ENCODE measurements at regions not wholly inside any gene's neighbourhood (a gene's known extent, or its start where the extent isn't known, plus 50 kb on each side); places are given as distances from the start of the nearest gene placed in this dataset.
"Not testable (repeated sequence)": the region's sequence is repeated elsewhere in the genome, so short reads cannot be mapped to it uniquely, and the experiment has no call there.

GRCh38 chr7:76829233-76829632 lies 202.2 kb upstream of the POMZP3 start:
- intact Hi-C loops (cut with micrococcal nuclease); H3K27ac Mint-ChIP-seq (ENCODE audit: low read depth, unreplicated experiment); H3K36me3 Mint-ChIP-seq (ENCODE audit: insufficient read depth, unreplicated experiment); BruUV-seq (replicated peaks); H3K4me1 Mint-ChIP-seq (ENCODE audit: insufficient read depth, unreplicated experiment); CTCF ChIA-PET; DNase-seq (ENCODE audit: unreplicated experiment); H3K9me3 Mint-ChIP-seq (ENCODE audit: unreplicated experiment); POLR2A ChIA-PET; H3K4me3 Mint-ChIP-seq (ENCODE audit: unreplicated experiment): not testable (repeated sequence)
- H3K27me3 Mint-ChIP-seq (ENCODE audit: insufficient read depth, unreplicated experiment): peaks cover 45% of the 10 kb centered on the region

DNA sequence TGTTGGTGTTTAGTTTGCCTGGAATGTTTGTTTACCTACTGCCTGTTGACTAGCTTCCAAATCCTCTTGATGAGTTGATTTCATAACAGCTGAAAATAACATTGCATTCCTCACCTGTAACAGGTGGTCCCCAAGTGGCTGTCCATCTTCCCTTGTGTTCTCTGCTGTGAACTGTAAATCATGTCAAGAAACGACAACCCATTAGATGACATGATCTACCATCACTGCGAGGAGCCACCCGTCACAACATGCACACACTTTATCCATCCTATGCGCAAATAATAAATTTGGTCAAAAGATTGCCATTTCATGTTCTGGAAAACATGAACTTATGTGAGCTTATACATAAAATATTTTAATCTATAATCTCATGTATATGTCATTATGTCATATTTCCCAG lies 199.1 kb upstream of the POMZP3 start:
- H3K9me3 Mint-ChIP-seq (ENCODE audit: unreplicated experiment); H3K4me3 Mint-ChIP-seq (ENCODE audit: unreplicated experiment); DNase-seq (ENCODE audit: unreplicated experiment); H3K4me1 Mint-ChIP-seq (ENCODE audit: insufficient read depth, unreplicated experiment); CTCF ChIA-PET; POLR2A ChIA-PET; H3K27ac Mint-ChIP-seq (ENCODE audit: low read depth, unreplicated experiment); BruUV-seq (replicated peaks); intact Hi-C loops (cut with micrococcal nuclease); H3K36me3 Mint-ChIP-seq (ENCODE audit: insufficient read depth, unreplicated experiment): not testable (repeated sequence)
- H3K27me3 Mint-ChIP-seq (ENCODE audit: insufficient read depth, unreplicated experiment): peaks cover 50% of the 10 kb centered on the region

DNA sequence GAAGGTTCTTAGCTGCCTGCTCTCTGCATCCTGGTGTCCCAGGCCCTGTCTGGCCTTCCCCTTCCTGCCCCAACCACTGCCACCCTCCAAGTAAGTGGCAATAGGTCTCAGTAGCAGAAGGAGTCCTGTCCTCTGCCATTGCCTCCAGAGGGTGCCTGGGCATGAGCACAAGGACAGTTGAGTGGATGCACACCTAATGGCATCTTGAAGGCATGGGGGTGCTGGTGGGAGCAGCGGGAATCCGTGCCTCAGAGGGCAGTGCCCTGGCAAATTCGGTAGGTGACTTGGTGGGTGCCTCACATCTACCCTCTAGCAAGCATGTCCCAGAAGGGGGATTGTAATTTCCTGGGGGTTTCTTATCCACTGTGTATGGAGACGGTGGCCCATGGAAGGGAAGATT lies 182.8 kb upstream of the POMZP3 start:
- H3K4me1 Mint-ChIP-seq (ENCODE audit: insufficient read depth, unreplicated experiment); H3K36me3 Mint-ChIP-seq (ENCODE audit: insufficient read depth, unreplicated experiment); DNase-seq (ENCODE audit: unreplicated experiment); intact Hi-C loops (cut with micrococcal nuclease); BruUV-seq (replicated peaks); CTCF ChIA-PET; H3K27ac Mint-ChIP-seq (ENCODE audit: low read depth, unreplicated experiment); H3K9me3 Mint-ChIP-seq (ENCODE audit: unreplicated experiment); H3K4me3 Mint-ChIP-seq (ENCODE audit: unreplicated experiment); POLR2A ChIA-PET: not testable (repeated sequence)
- peaks cover 23% of the 10 kb centered on the region for H3K27me3 Mint-ChIP-seq (ENCODE audit: insufficient read depth, unreplicated experiment)

- H3K4me1 Mint-ChIP-seq (ENCODE audit: insufficient read depth, unreplicated experiment); BruUV-seq (replicated peaks); DNase-seq (ENCODE audit: unreplicated experiment); H3K9me3 Mint-ChIP-seq (ENCODE audit: unreplicated experiment); intact Hi-C loops (cut with micrococcal nuclease); H3K36me3 Mint-ChIP-seq (ENCODE audit: insufficient read depth, unreplicated experiment); H3K27ac Mint-ChIP-seq (ENCODE audit: low read depth, unreplicated experiment); CTCF ChIA-PET; H3K4me3 Mint-ChIP-seq (ENCODE audit: unreplicated experiment); POLR2A ChIA-PET: not testable (repeated sequence)
- H3K27me3 Mint-ChIP-seq (ENCODE audit: insufficient read depth, unreplicated experiment): peaks cover 11% of the 10 kb centered on the region
Measured at GRCh38 chr7:76807588-76808100, 180.6 kb upstream of the POMZP3 start.

DNA sequence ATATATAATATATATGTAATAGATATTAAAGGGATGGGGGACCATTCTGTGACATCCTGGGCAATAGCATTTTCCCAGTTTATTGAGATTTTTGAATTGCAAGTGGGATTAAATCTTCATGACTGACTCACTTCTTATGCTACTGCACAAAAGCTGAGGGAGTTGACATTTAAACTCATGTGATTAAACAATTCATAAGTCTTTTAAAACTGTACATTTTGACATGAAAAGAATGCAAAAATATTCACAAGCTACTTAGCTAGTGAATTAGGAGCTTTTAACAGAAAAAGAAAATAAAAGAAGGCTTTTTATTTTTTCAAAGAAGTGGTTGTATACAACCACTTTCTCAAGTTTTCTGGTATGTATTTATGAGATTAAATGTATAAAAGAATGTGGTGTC lies 179.4 kb upstream of the POMZP3 start:
- H3K4me3 Mint-ChIP-seq (ENCODE audit: unreplicated experiment); CTCF ChIA-PET; DNase-seq (ENCODE audit: unreplicated experiment); H3K36me3 Mint-ChIP-seq (ENCODE audit: insufficient read depth, unreplicated experiment); H3K27ac Mint-ChIP-seq (ENCODE audit: low read depth, unreplicated experiment); POLR2A ChIA-PET; intact Hi-C loops (cut with micrococcal nuclease); H3K4me1 Mint-ChIP-seq (ENCODE audit: insufficient read depth, unreplicated experiment); BruUV-seq (replicated peaks); H3K9me3 Mint-ChIP-seq (ENCODE audit: unreplicated experiment): not testable (repeated sequence)
- peaks cover 16% of the 10 kb centered on the region for H3K27me3 Mint-ChIP-seq (ENCODE audit: insufficient read depth, unreplicated experiment)

GRCh38 chr7:76806010-76806409 lies 178.9 kb upstream of the POMZP3 start:
- intact Hi-C loops (cut with micrococcal nuclease); H3K4me3 Mint-ChIP-seq (ENCODE audit: unreplicated experiment); H3K27ac Mint-ChIP-seq (ENCODE audit: low read depth, unreplicated experiment); H3K36me3 Mint-ChIP-seq (ENCODE audit: insufficient read depth, unreplicated experiment); CTCF ChIA-PET; H3K9me3 Mint-ChIP-seq (ENCODE audit: unreplicated experiment); BruUV-seq (replicated peaks); POLR2A ChIA-PET; H3K4me1 Mint-ChIP-seq (ENCODE audit: insufficient read depth, unreplicated experiment); DNase-seq (ENCODE audit: unreplicated experiment): not testable (repeated sequence)
- peaks cover 20% of the 10 kb centered on the region for H3K27me3 Mint-ChIP-seq (ENCODE audit: insufficient read depth, unreplicated experiment)

- CTCF ChIA-PET; H3K36me3 Mint-ChIP-seq (ENCODE audit: insufficient read depth, unreplicated experiment); H3K27ac Mint-ChIP-seq (ENCODE audit: low read depth, unreplicated experiment); H3K9me3 Mint-ChIP-seq (ENCODE audit: unreplicated experiment); BruUV-seq (replicated peaks); DNase-seq (ENCODE audit: unreplicated experiment); H3K4me1 Mint-ChIP-seq (ENCODE audit: insufficient read depth, unreplicated experiment); H3K4me3 Mint-ChIP-seq (ENCODE audit: unreplicated experiment); POLR2A ChIA-PET; intact Hi-C loops (cut with micrococcal nuclease): not testable (repeated sequence)
- H3K27me3 Mint-ChIP-seq (ENCODE audit: insufficient read depth, unreplicated experiment): peaks cover 22% of the 10 kb centered on the region
Measured at GRCh38 chr7:76805262-76805661, 178.2 kb upstream of the POMZP3 start.

GRCh38 chr7:76797639-76798038 lies 170.6 kb upstream of the POMZP3 start:
- H3K36me3 Mint-ChIP-seq (ENCODE audit: insufficient read depth, unreplicated experiment); DNase-seq (ENCODE audit: unreplicated experiment); POLR2A ChIA-PET; CTCF ChIA-PET; H3K4me1 Mint-ChIP-seq (ENCODE audit: insufficient read depth, unreplicated experiment); H3K4me3 Mint-ChIP-seq (ENCODE audit: unreplicated experiment); H3K9me3 Mint-ChIP-seq (ENCODE audit: unreplicated experiment); intact Hi-C loops (cut with micrococcal nuclease); H3K27ac Mint-ChIP-seq (ENCODE audit: low read depth, unreplicated experiment); BruUV-seq (replicated peaks): not testable (repeated sequence)
- peaks cover 40% of the 10 kb centered on the region for H3K27me3 Mint-ChIP-seq (ENCODE audit: insufficient read depth, unreplicated experiment)

DNA sequence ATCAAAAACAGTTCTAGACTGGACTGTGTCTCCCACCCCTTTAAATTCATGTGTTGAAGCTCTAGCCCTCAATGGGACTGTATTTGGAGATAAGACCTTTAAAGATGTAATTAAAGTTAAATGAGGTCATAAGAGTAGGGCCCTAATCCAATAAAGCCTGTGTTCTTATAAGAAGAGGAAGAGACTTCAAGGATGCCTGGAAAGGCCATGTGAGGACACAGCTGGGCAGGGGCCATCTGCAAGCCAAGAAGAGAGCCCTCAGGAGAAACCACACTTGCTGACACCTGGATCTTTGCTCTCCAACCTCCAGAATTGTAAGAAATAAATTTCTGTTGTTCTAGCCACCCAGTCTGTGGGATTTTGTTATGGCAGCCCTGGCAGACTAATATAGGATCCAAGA lies 153.6 kb upstream of the POMZP3 start:
- DNase-seq (ENCODE audit: unreplicated experiment); H3K4me1 Mint-ChIP-seq (ENCODE audit: insufficient read depth, unreplicated experiment); H3K9me3 Mint-ChIP-seq (ENCODE audit: unreplicated experiment); H3K27ac Mint-ChIP-seq (ENCODE audit: low read depth, unreplicated experiment); POLR2A ChIA-PET; CTCF ChIA-PET; BruUV-seq (replicated peaks); intact Hi-C loops (cut with micrococcal nuclease); H3K36me3 Mint-ChIP-seq (ENCODE audit: insufficient read depth, unreplicated experiment); H3K4me3 Mint-ChIP-seq (ENCODE audit: unreplicated experiment): not testable (repeated sequence)
- peaks cover 16% of the 10 kb centered on the region for H3K27me3 Mint-ChIP-seq (ENCODE audit: insufficient read depth, unreplicated experiment)

GRCh38 chr7:76774279-76774678 lies 147.2 kb upstream of the POMZP3 start:
- BruUV-seq (replicated peaks); H3K27me3 Mint-ChIP-seq (ENCODE audit: insufficient read depth, unreplicated experiment); H3K9me3 Mint-ChIP-seq (ENCODE audit: unreplicated experiment); intact Hi-C loops (cut with micrococcal nuclease); H3K4me3 Mint-ChIP-seq (ENCODE audit: unreplicated experiment); H3K27ac Mint-ChIP-seq (ENCODE audit: low read depth, unreplicated experiment); POLR2A ChIA-PET; H3K36me3 Mint-ChIP-seq (ENCODE audit: insufficient read depth, unreplicated experiment); H3K4me1 Mint-ChIP-seq (ENCODE audit: insufficient read depth, unreplicated experiment); DNase-seq (ENCODE audit: unreplicated experiment): not testable (repeated sequence)
- CTCF ChIA-PET: interaction anchor here (1.5 kb wide), 1 partner anchor 473 kb away, joined by 3 read pairs; no protein-coding TSS in a partner anchor

All from MCF 10A (cell line).